ENCODE measurements at regions not wholly inside any gene's neighbourhood (a gene's known extent, or its start where the extent isn't known, plus 50 kb on each side); places are given as distances from the start of the nearest gene placed in this dataset.

- TF ChIP-seq CTCF (conservative IDR thresholded peaks at IDR 0.05; ENCODE audit: low read length): no peak
- TF ChIP-seq EZH2phosphoT487 (IDR thresholded peaks at IDR 0.05; ENCODE audit: borderline replicate concordance, low read depth, low read length): no peak
These were observed 200.7 kb downstream of the RAMP3 start for GRCh38 chr7:45358287-45358686.
